Adrenal gland (tissue), 5 donors: ENCODE measurements at regions not wholly inside any gene's neighbourhood (a gene's known extent, or its start where the extent isn't known, plus 50 kb on each side); places are given as distances from the start of the nearest gene placed in this dataset.

Experiments used
- CTCF ChIP-seq, 6 experiments: fragments of 450-650 bp in 4 of 6; fragments of 200-600 bp in 2 of 6; sonication (generic) in 1 of 6; IDR thresholded peaks; 1 replicate in 5 of 6; 2 replicates in 1 of 6; pipeline versions ENCODE4 v1.5.1 to v1.8.0; 2016 to 2021; ENCODE audit warnings: antibody characterized with exemption in 6 of 6, mild to moderate bottlenecking in 2 of 6, moderate library complexity in 1 of 6
- POLR2A ChIP-seq, 2 donors: fragments of 450-650 bp; IDR thresholded peaks; one replicate each; pipeline ENCODE4 v1.6.1; 2017; ENCODE audit warnings: antibody characterized with exemption in 2 of 2, mild to moderate bottlenecking in 2 of 2, moderate library complexity in 1 of 2
- donor health status: DM: no; HTN: no; CAD: no.

- no peak for TF ChIP-seq CTCF (IDR thresholded peaks at IDR 0.05)
- no peak for TF ChIP-seq POLR2A (IDR thresholded peaks at IDR 0.05)
Observed at GRCh38 chr4:147244786-147245185, 236.1 kb upstream of the EDNRA start.
